Astrocyte (in vitro differentiated cells and primary cell): ENCODE measurements at regions not wholly inside any gene's neighbourhood (a gene's known extent, or its start where the extent isn't known, plus 50 kb on each side); places are given as distances from the start of the nearest gene placed in this dataset.

Source experiments
- DNase-seq: peaks from one replicate; pipeline ENCODE4 v3.0.0-alpha.2; 2010; ENCODE audit warnings: low read depth
- FAIRE-seq: peaks from 2 replicates; lab custom pipeline; 2011; peaks lifted over from hg19 to GRCh38; lab: Jason Lieb, UNC
- H2AFZ ChIP-seq: 2 replicates; pipeline ENCODE4 v1.6.0; 2012; ENCODE audit warnings: low read depth, low read length, inconsistent platforms
- H3K27ac ChIP-seq: 2 replicates; pipeline ENCODE4 v1.5.1; 2011; ENCODE audit warnings: low read depth, low read length, inconsistent platforms
- H3K27me3 ChIP-seq: 2 replicates; pipeline ENCODE4 v1.6.0; 2011; ENCODE audit warnings: low read length, inconsistent platforms; ENCODE audit not compliant: insufficient read depth
- H3K36me3 ChIP-seq: 2 replicates; pipeline ENCODE4 v1.5.1; 2011; ENCODE audit warnings: low read length, inconsistent platforms; ENCODE audit not compliant: insufficient read depth
- H3K4me1 ChIP-seq: 2 replicates; pipeline ENCODE4 v1.5.1; 2011; ENCODE audit warnings: low read length, inconsistent platforms; ENCODE audit not compliant: insufficient read depth
- H3K4me2 ChIP-seq: 2 replicates; pipeline ENCODE4 v1.6.0; 2012; ENCODE audit warnings: low read length, inconsistent platforms
- H3K4me3 ChIP-seq: 2 replicates; pipeline ENCODE4 v1.5.1; 2011; ENCODE audit warnings: low read depth, mild to moderate bottlenecking, low read length, inconsistent platforms; ENCODE audit not compliant: insufficient read depth
- H3K79me2 ChIP-seq: 2 replicates; pipeline ENCODE4 v1.6.0; 2012; ENCODE audit warnings: mild to moderate bottlenecking, low read length, inconsistent platforms; ENCODE audit not compliant: insufficient read depth
- H3K9ac ChIP-seq: 2 replicates; pipeline ENCODE4 v1.6.0; 2012; ENCODE audit warnings: mild to moderate bottlenecking, low read length, inconsistent platforms
- H3K9me3 ChIP-seq: 2 replicates; pipeline ENCODE4 v1.5.1; 2012; ENCODE audit warnings: low read depth, mild to moderate bottlenecking, low read length, inconsistent platforms; ENCODE audit not compliant: insufficient read depth
- H4K20me1 ChIP-seq: 2 replicates; pipeline ENCODE4 v1.6.0; 2012; ENCODE audit warnings: low read length, inconsistent platforms; ENCODE audit not compliant: insufficient read depth
- H3K27ac Mint-ChIP-seq: one replicate; pipeline ENCODE4 v1.8.0; 2021; ENCODE audit warnings: mild to moderate bottlenecking, mixed read lengths; ENCODE audit not compliant: unreplicated experiment
- H3K27me3 Mint-ChIP-seq: one replicate; pipeline ENCODE4 v1.8.0; 2021; ENCODE audit warnings: low read depth, mixed read lengths; ENCODE audit not compliant: unreplicated experiment
- H3K36me3 Mint-ChIP-seq: one replicate; pipeline ENCODE4 v1.8.0; 2021; ENCODE audit warnings: low read depth, mixed read lengths; ENCODE audit not compliant: unreplicated experiment
- H3K4me1 Mint-ChIP-seq: one replicate; pipeline ENCODE4 v1.8.0; 2021; ENCODE audit warnings: low read depth, mixed read lengths; ENCODE audit not compliant: unreplicated experiment
- H3K4me3 Mint-ChIP-seq: one replicate; pipeline ENCODE4 v1.8.0; 2021; ENCODE audit warnings: mild to moderate bottlenecking, moderate library complexity, mixed read lengths; ENCODE audit not compliant: unreplicated experiment
- H3K9me3 Mint-ChIP-seq: one replicate; pipeline ENCODE4 v1.8.0; 2021; ENCODE audit warnings: mild to moderate bottlenecking, mixed read lengths; ENCODE audit not compliant: unreplicated experiment
- CTCF ChIP-seq: IDR thresholded peaks from 2 replicates; pipeline ENCODE4 v1.5.1; 2011; ENCODE audit warnings: low read depth, mild to moderate bottlenecking, inconsistent platforms, low read length, moderate library complexity; ENCODE audit not compliant: insufficient read depth
- EZH2 ChIP-seq: IDR thresholded peaks from 2 replicates; pipeline ENCODE4 v1.6.1; 2012; ENCODE audit warnings: mild to moderate bottlenecking, low read length, inconsistent platforms; ENCODE audit not compliant: insufficient read depth

GRCh38 chr16:64638766-64639165 is 483.1 kb downstream of the CDH11 start:
- no peak overlapping the region for H3K4me3 ChIP-seq
- Mint-ChIP-seq H3K27ac (no peak overlapping the region), H3K27me3 (no peaks in the 10 kb centered on the region), H3K36me3 (no peaks in the 10 kb centered on the region), H3K4me1 (no peaks in the 10 kb centered on the region), H3K4me3 (no peak overlapping the region), H3K9me3 (no peaks in the 10 kb centered on the region)
- DNase-seq (no peak), FAIRE-seq (no peak)
- H4K20me1 ChIP-seq, result no peaks in the 10 kb centered on the region
- no peaks in the 10 kb centered on the region for H3K4me1 ChIP-seq
- no peak overlapping the region for H3K4me2 ChIP-seq
- TF ChIP-seq CTCF (no peak), EZH2 (no peak)
- no peak overlapping the region for H3K27ac ChIP-seq
- H2AFZ ChIP-seq, result no peak overlapping the region
- no peaks in the 10 kb centered on the region for H3K27me3 ChIP-seq
- H3K79me2 ChIP-seq, result no peaks in the 10 kb centered on the region
- H3K36me3 ChIP-seq, result no peaks in the 10 kb centered on the region
- no peaks in the 10 kb centered on the region for H3K9me3 ChIP-seq
- no peak overlapping the region for H3K9ac ChIP-seq

DNA sequence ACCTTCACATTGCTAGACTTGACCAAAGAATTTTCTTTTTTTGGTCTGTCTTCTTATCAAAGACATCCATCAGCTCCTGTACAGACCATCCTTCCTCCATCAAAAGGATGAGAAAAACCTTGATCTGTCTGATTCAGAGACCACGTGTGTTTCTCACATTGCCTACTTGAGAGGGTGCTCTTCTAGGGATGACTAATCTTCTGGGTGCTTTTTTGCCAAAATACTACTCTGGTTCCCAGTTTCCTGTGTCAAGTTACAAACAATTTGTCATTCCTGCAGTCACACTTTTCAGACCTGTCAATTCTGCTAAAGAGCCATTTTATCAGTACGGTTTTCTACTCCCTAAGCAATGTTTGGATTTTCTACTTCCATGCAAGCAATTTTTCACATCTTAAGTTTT is 492.2 kb downstream of the CDH11 start:
- Mint-ChIP-seq H3K27me3 (no peaks in the 10 kb centered on the region), H3K36me3 (no peaks in the 10 kb centered on the region), H3K4me3 (no peak overlapping the region), H3K9me3 (no peaks in the 10 kb centered on the region), H3K27ac (no peak overlapping the region), H3K4me1 (peaks cover 8% of the 10 kb centered on the region)
- Histone ChIP-seq H3K79me2 (no peaks in the 10 kb centered on the region), H3K4me2 (no peak overlapping the region), H4K20me1 (no peaks in the 10 kb centered on the region), H3K27ac (no peak overlapping the region), H3K4me1 (no peaks in the 10 kb centered on the region), H3K9ac (no peak overlapping the region), H3K27me3 (no peaks in the 10 kb centered on the region), H3K36me3 (no peaks in the 10 kb centered on the region), H3K9me3 (no peaks in the 10 kb centered on the region), H3K4me3 (no peak overlapping the region), H2AFZ (no peak overlapping the region)
- peak; percentile 9 for FAIRE-seq
- TF ChIP-seq CTCF (no peak), EZH2 (no peak)
- DNase-seq, result peak; percentile 75

DNA sequence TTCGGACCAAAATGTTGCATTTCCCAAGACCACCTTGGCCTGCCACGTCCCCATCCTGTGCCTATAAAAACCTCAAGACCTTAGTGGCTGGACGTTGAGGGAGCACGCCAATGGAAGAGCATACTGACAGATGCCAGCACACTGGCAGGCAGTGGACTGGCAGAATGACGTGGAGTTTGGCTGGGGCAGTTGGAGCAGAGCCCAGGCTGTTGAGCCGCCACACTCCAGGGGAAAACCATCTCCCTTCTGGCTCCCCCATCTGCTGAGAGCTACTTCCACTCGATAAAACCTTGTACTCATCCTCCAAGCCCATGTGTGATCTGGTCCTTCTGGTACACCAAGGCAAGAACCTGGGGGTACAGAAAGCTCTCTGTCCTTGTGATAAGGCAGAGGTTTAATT is 494.1 kb downstream of the CDH11 start:
- H3K4me1 Mint-ChIP-seq, result peaks cover 8% of the 10 kb centered on the region
- Histone ChIP-seq H4K20me1 (no peaks in the 10 kb centered on the region), H3K79me2 (no peaks in the 10 kb centered on the region), H3K4me3 (no peak overlapping the region), H3K4me2 (no peak overlapping the region), H3K36me3 (no peaks in the 10 kb centered on the region), H3K27me3 (no peaks in the 10 kb centered on the region), H3K9me3 (no peaks in the 10 kb centered on the region), H3K27ac (no peak overlapping the region), H2AFZ (no peak overlapping the region), H3K9ac (no peak overlapping the region), H3K4me1 (no peaks in the 10 kb centered on the region)
- H3K36me3 Mint-ChIP-seq, result no peaks in the 10 kb centered on the region
- no peaks in the 10 kb centered on the region for H3K9me3 Mint-ChIP-seq
- H3K27me3 Mint-ChIP-seq, result no peaks in the 10 kb centered on the region
- H3K27ac Mint-ChIP-seq, result no peak overlapping the region
- H3K4me3 Mint-ChIP-seq, result no peak overlapping the region
- TF ChIP-seq EZH2, result no peak
- TF ChIP-seq CTCF, result no peak
- no peak for DNase-seq
- FAIRE-seq, result no peak
